ENCODE measurements at regions not wholly inside any gene's neighbourhood (a gene's known extent, or its start where the extent isn't known, plus 50 kb on each side); places are given as distances from the start of the nearest gene placed in this dataset.
A peak's percentile ranks its signal among the peaks of the same experiment; 100 is the strongest.

- Histone ChIP-seq H3K4me3 (ENCODE audit: low read length in 3 of 3) (no peak overlapping the region), H3K9ac (ENCODE audit: low read length in 3 of 3) (no peak overlapping the region), H3K36me3 (ENCODE audit: control insufficient read depth in 2 of 3, insufficient read depth in 3 of 3, low read length in 3 of 3) (no peaks in the 10 kb centered on the region), H3K4me1 (ENCODE audit: control insufficient read depth in 2 of 3, insufficient read depth in 2 of 3, low read depth in 1 of 3, low read length in 3 of 3) (no peaks in the 10 kb centered on the region), H3K9me3 (ENCODE audit: control insufficient read depth in 2 of 3, insufficient read depth in 1 of 3, low read length in 3 of 3) (no peaks in the 10 kb centered on the region), H3K27ac (ENCODE audit: low read depth in 2 of 2, low read length in 2 of 2) (no peak overlapping the region), H3K27me3 (ENCODE audit: control insufficient read depth, insufficient read depth, low read length) (no peaks in the 10 kb centered on the region)
- FAIRE-seq (no peak), DNase-seq (no peak)
- TF ChIP-seq CTCF (IDR thresholded peaks at IDR 0.05; ENCODE audit: borderline replicate concordance, extremely low read depth, insufficient read depth), result no peak
- intact Hi-C loops (cut with DNase I), result no loop called here
Observed at GRCh38 chr2:163314712-163315111, 421.1 kb downstream of the FIGN start.

- no peak overlapping the region for H3K4me3 ChIP-seq (ENCODE audit: low read length in 3 of 3)
- no peak overlapping the region for H3K9ac ChIP-seq (ENCODE audit: low read length in 3 of 3)
- peak in 2 of 5 donors; percentile 4 to 6 for DNase-seq
- no peaks in the 10 kb centered on the region for H3K27me3 ChIP-seq (ENCODE audit: control insufficient read depth, insufficient read depth, low read length)
- no peak for FAIRE-seq
- H3K27ac ChIP-seq (ENCODE audit: low read depth in 2 of 2, low read length in 2 of 2), result no peak overlapping the region
- H3K9me3 ChIP-seq (ENCODE audit: control insufficient read depth in 2 of 3, insufficient read depth in 1 of 3, low read length in 3 of 3), result no peaks in the 10 kb centered on the region
- no peak for TF ChIP-seq CTCF (IDR thresholded peaks at IDR 0.05; ENCODE audit: borderline replicate concordance, extremely low read depth, insufficient read depth)
- no peaks in the 10 kb centered on the region for H3K36me3 ChIP-seq (ENCODE audit: control insufficient read depth in 2 of 3, insufficient read depth in 3 of 3, low read length in 3 of 3)
- intact Hi-C loops (cut with DNase I), result no loop called here
- no peaks in the 10 kb centered on the region for H3K4me1 ChIP-seq (ENCODE audit: control insufficient read depth in 2 of 3, insufficient read depth in 2 of 3, low read depth in 1 of 3, low read length in 3 of 3)
Observed at GRCh38 chr2:163312713-163313112, 423.1 kb downstream of the FIGN start.

- Histone ChIP-seq H3K9ac (ENCODE audit: low read length in 3 of 3) (no peak overlapping the region), H3K36me3 (ENCODE audit: control insufficient read depth in 2 of 3, insufficient read depth in 3 of 3, low read length in 3 of 3) (no peaks in the 10 kb centered on the region), H3K27me3 (ENCODE audit: control insufficient read depth, insufficient read depth, low read length) (no peaks in the 10 kb centered on the region), H3K4me1 (ENCODE audit: control insufficient read depth in 2 of 3, insufficient read depth in 2 of 3, low read depth in 1 of 3, low read length in 3 of 3) (no peaks in the 10 kb centered on the region), H3K27ac (ENCODE audit: low read depth in 2 of 2, low read length in 2 of 2) (no peak overlapping the region), H3K4me3 (ENCODE audit: low read length in 3 of 3) (no peak overlapping the region), H3K9me3 (ENCODE audit: control insufficient read depth in 2 of 3, insufficient read depth in 1 of 3, low read length in 3 of 3) (peaks cover 0 to 2% (median 0%) of the 10 kb centered on the region in 3 donors)
- no peak for FAIRE-seq
- intact Hi-C loops (cut with DNase I), result no loop called here
- no peak for DNase-seq
- no peak for TF ChIP-seq CTCF (IDR thresholded peaks at IDR 0.05; ENCODE audit: borderline replicate concordance, extremely low read depth, insufficient read depth)
Observed at GRCh38 chr2:163306647-163307046, 429.2 kb downstream of the FIGN start.

GRCh38 chr2:163302141-163302540 lies 433.7 kb downstream of the FIGN start:
- no peak overlapping the region for H3K4me3 ChIP-seq (ENCODE audit: low read length in 3 of 3)
- H3K36me3 ChIP-seq (ENCODE audit: control insufficient read depth in 2 of 3, insufficient read depth in 3 of 3, low read length in 3 of 3), result no peaks in the 10 kb centered on the region
- H3K4me1 ChIP-seq (ENCODE audit: control insufficient read depth in 2 of 3, insufficient read depth in 2 of 3, low read depth in 1 of 3, low read length in 3 of 3), result no peaks in the 10 kb centered on the region
- no peak overlapping the region for H3K9ac ChIP-seq (ENCODE audit: low read length in 3 of 3)
- no peak for TF ChIP-seq CTCF (IDR thresholded peaks at IDR 0.05; ENCODE audit: borderline replicate concordance, extremely low read depth, insufficient read depth)
- H3K9me3 ChIP-seq (ENCODE audit: control insufficient read depth in 2 of 3, insufficient read depth in 1 of 3, low read length in 3 of 3), result peaks cover 0 to 2% (median 0%) of the 10 kb centered on the region in 3 donors
- intact Hi-C loops (cut with DNase I), result no loop called here
- DNase-seq, result no peak
- no peak overlapping the region for H3K27ac ChIP-seq (ENCODE audit: low read depth in 2 of 2, low read length in 2 of 2)
- H3K27me3 ChIP-seq (ENCODE audit: control insufficient read depth, insufficient read depth, low read length), result no peaks in the 10 kb centered on the region
- FAIRE-seq, result peak; percentile 68
